Lower leg skin (tissue), 4 donors: ENCODE measurements at regions not wholly inside any gene's neighbourhood (a gene's known extent, or its start where the extent isn't known, plus 50 kb on each side); places are given as distances from the start of the nearest gene placed in this dataset.

ENCODE experiments used
- DNase-seq, 2 donors: peaks; one replicate each; pipeline ENCODE4 v3.0.0-alpha.2; 2019; ENCODE audit warnings: low spot score in 2 of 2
- H3K4me3 ChIP-seq: fragments of 200-600 bp; sonication (generic); 2 replicates; pipeline ENCODE4 v1.5.1; 2017; ENCODE audit warnings: mild to moderate bottlenecking, low read depth; ENCODE audit not compliant: poor library complexity, severe bottlenecking
- CTCF ChIP-seq, 3 donors: fragments of 450-650 bp; IDR thresholded peaks; one replicate each; pipeline ENCODE4 v1.5.1; 2016; ENCODE audit warnings: antibody characterized with exemption in 3 of 3, mild to moderate bottlenecking in 3 of 3, moderate library complexity in 2 of 3
- POLR2A ChIP-seq, 2 donors: fragments of 450-650 bp; IDR thresholded peaks; one replicate each; pipeline ENCODE4 v1.6.1; 2016 to 2017; ENCODE audit warnings: antibody characterized with exemption in 2 of 2, mild to moderate bottlenecking in 1 of 2, moderate library complexity in 1 of 2
- WGBS, 2 donors: methylation state at CpG; one replicate each; pipeline ENCODE4 v1.1.5; 2018; 5-methylcytosine and 5-hydroxymethylcytosine counted together
- intact Hi-C: fragments of 100-400 bp; cut with DNase I; formaldehyde crosslinking; loops from one replicate; pipeline ENCODE4 v1.15.0; 2023; ENCODE audit warnings: low total_unique reads

GRCh38 chr12:100743060-100743459 is 51.5 kb upstream of the ANO4 start:
- H3K4me3 ChIP-seq, result no peak overlapping the region
- 70 to 76% methylated on average over 1 of the region's 1 CpG for WGBS, 2 donors
- TF ChIP-seq POLR2A (IDR thresholded peaks at IDR 0.05) (no peak), CTCF (IDR thresholded peaks at IDR 0.05) (no peak)
- intact Hi-C loops, result no loop called here
- no peak for DNase-seq
